ENCODE measurements at regions not wholly inside any gene's neighbourhood (a gene's known extent, or its start where the extent isn't known, plus 50 kb on each side); places are given as distances from the start of the nearest gene placed in this dataset.

- TF ChIP-seq CTCF (IDR thresholded peaks at IDR 0.05; ENCODE audit: low read depth, low read length, poor library complexity, severe bottlenecking) (no peak), EZH2phosphoT487 (IDR thresholded peaks at IDR 0.05; ENCODE audit: borderline replicate concordance, low read length) (no peak)
Measured at GRCh38 chr3:188001093-188001492, 152.9 kb upstream of the LPP start.
